Ascending aorta (tissue), 2 donors: ENCODE measurements at regions not wholly inside any gene's neighbourhood (a gene's known extent, or its start where the extent isn't known, plus 50 kb on each side); places are given as distances from the start of the nearest gene placed in this dataset.

Experiments used
- DNase-seq, 2 donors: peaks; one replicate each; pipeline ENCODE4 v3.0.0-alpha.2; 2019; ENCODE audit warnings: low spot score in 2 of 2
- H3K27ac ChIP-seq, 2 donors: fragments of 200-600 bp; sonication (generic); one replicate each; pipeline ENCODE4 v1.5.1; 2016 to 2017; ENCODE audit warnings: mild to moderate bottlenecking in 1 of 2
- H3K27me3 ChIP-seq: fragments of 200-600 bp; sonication (generic); one replicate; pipeline ENCODE4 v1.5.1; 2017
- H3K36me3 ChIP-seq, 2 donors: fragments of 200-600 bp; sonication (generic); one replicate each; pipeline ENCODE4 v1.5.1; 2016
- H3K4me1 ChIP-seq, 2 donors: fragments of 200-600 bp; sonication (generic); one replicate each; pipeline ENCODE4 v1.5.1; 2016 to 2017; ENCODE audit warnings: mild to moderate bottlenecking in 1 of 2
- H3K4me3 ChIP-seq, 2 donors: fragments of 200-600 bp; sonication (generic); one replicate each; pipeline ENCODE4 v1.5.1; 2016 to 2017; ENCODE audit warnings: mild to moderate bottlenecking in 1 of 2
- H3K9me3 ChIP-seq, 2 donors: fragments of 200-600 bp; sonication (generic); one replicate each; pipeline ENCODE4 v1.5.1; 2016
- intact Hi-C: fragments of 100-400 bp; cut with DNase I; formaldehyde crosslinking; loops from one replicate; pipeline ENCODE4 v1.15.1; 2023
- TF ChIP-seq, protein P1 (sequence below), 3 experiments: fragments of 200-600 bp in 2 of 3; fragments of 450-650 bp in 1 of 3; sonication (generic) in 2 of 3; IDR thresholded peaks; one replicate each; pipeline ENCODE4 v1.5.1; 2016 to 2019; ENCODE audit warnings: antibody characterized with exemption in 3 of 3, mild to moderate bottlenecking in 1 of 3, moderate library complexity in 1 of 3

GRCh38 chr1:227390525-227390924 is 72.2 kb upstream of the CDC42BPA start:
- Histone ChIP-seq H3K27me3 (no peaks in the 10 kb centered on the region), H3K4me3 (no peak overlapping the region), H3K27ac (no peak overlapping the region), H3K9me3 (no peaks in the 10 kb centered on the region), H3K36me3 (no peaks in the 10 kb centered on the region), H3K4me1 (no peaks in the 10 kb centered on the region)
- TF ChIP-seq, protein P1, sequence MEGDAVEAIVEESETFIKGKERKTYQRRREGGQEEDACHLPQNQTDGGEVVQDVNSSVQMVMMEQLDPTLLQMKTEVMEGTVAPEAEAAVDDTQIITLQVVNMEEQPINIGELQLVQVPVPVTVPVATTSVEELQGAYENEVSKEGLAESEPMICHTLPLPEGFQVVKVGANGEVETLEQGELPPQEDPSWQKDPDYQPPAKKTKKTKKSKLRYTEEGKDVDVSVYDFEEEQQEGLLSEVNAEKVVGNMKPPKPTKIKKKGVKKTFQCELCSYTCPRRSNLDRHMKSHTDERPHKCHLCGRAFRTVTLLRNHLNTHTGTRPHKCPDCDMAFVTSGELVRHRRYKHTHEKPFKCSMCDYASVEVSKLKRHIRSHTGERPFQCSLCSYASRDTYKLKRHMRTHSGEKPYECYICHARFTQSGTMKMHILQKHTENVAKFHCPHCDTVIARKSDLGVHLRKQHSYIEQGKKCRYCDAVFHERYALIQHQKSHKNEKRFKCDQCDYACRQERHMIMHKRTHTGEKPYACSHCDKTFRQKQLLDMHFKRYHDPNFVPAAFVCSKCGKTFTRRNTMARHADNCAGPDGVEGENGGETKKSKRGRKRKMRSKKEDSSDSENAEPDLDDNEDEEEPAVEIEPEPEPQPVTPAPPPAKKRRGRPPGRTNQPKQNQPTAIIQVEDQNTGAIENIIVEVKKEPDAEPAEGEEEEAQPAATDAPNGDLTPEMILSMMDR (IDR thresholded peaks at IDR 0.05): no peak
- intact Hi-C loops: no loop called here
- DNase-seq: no peak

- no peaks in the 10 kb centered on the region for H3K36me3 ChIP-seq
- intact Hi-C loops: no loop called here
Measured at GRCh38 chr1:227388214-227389168, 70.2 kb upstream of the CDC42BPA start.

GRCh38 chr1:227379555-227379892 is 61.2 kb upstream of the CDC42BPA start:
- H3K36me3 ChIP-seq: no peaks in the 10 kb centered on the region
- no peaks in the 10 kb centered on the region for H3K4me1 ChIP-seq
- intact Hi-C loops: no loop called here
- DNase-seq: no peak
- H3K9me3 ChIP-seq: no peaks in the 10 kb centered on the region
- H3K4me3 ChIP-seq: no peak overlapping the region
- H3K27me3 ChIP-seq: no peaks in the 10 kb centered on the region
- no peak overlapping the region for H3K27ac ChIP-seq
- TF ChIP-seq, protein P1 (IDR thresholded peaks at IDR 0.05): no peak

More at GRCh38 chr1:227388214-227389168, 70.2 kb upstream of the CDC42BPA start:
- Histone ChIP-seq H3K27ac (no peak overlapping the region), H3K4me1 (no peaks in the 10 kb centered on the region), H3K9me3 (no peaks in the 10 kb centered on the region), H3K27me3 (no peaks in the 10 kb centered on the region), H3K4me3 (no peak overlapping the region)
- DNase-seq: no peak
- TF ChIP-seq, protein P1 (IDR thresholded peaks at IDR 0.05): no peak

DNA sequence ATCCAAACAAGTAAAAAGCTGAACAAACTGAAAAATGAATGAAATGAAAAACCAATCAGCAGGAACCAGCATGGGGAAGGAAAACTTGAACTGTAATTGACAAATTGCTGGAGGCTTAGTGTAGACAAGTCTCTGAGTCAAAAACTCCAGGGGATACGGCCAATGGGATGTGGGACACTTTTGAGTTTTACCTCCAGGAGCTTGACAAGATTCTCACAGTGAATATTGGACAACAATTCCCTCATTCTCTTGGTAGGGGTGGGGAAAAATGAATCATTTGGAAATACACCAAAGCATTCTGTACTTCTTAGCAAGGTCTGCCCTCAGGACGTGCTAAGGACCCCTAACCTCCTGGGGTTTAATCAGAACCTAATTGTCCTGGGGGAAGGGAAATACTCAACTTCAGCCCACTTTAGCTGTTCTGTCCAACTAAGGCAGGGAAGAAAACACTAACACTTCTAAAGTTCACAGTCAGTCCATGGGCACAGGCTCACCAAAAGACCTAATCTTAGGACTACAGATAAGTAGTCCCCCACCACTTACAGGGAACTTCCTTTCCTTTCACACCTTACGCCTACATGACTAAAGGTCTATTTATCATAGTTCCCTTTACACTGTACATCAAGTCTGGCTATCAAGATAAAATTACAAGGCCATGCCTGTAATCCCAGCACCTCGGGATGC is 60.7 kb upstream of the CDC42BPA start:
- intact Hi-C loops: no loop called here
- no peak overlapping the region for H3K4me3 ChIP-seq
- H3K36me3 ChIP-seq: no peaks in the 10 kb centered on the region
- DNase-seq: no peak
- H3K9me3 ChIP-seq: no peaks in the 10 kb centered on the region
- H3K4me1 ChIP-seq: no peaks in the 10 kb centered on the region
- H3K27me3 ChIP-seq: no peaks in the 10 kb centered on the region
- no peak overlapping the region for H3K27ac ChIP-seq
- TF ChIP-seq, protein P1 (IDR thresholded peaks at IDR 0.05): no peak

GRCh38 chr1:227378181-227378580 is 59.9 kb upstream of the CDC42BPA start:
- Histone ChIP-seq H3K27me3 (no peaks in the 10 kb centered on the region), H3K36me3 (no peaks in the 10 kb centered on the region), H3K27ac (no peak overlapping the region), H3K4me1 (no peaks in the 10 kb centered on the region), H3K4me3 (no peak overlapping the region), H3K9me3 (no peaks in the 10 kb centered on the region)
- DNase-seq: no peak
- TF ChIP-seq, protein P1 (IDR thresholded peaks at IDR 0.05): no peak
- intact Hi-C loops: no loop called here
